ENCODE measurements at regions not wholly inside any gene's neighbourhood (a gene's known extent, or its start where the extent isn't known, plus 50 kb on each side); places are given as distances from the start of the nearest gene placed in this dataset.

GRCh38 chr14:88934351-88934806 is 109.9 kb downstream of the TTC8 start:
- no peak for TF ChIP-seq POLR2A (IDR thresholded peaks at IDR 0.05; ENCODE audit: low read length)
- TF ChIP-seq GATA1 (IDR thresholded peaks at IDR 0.05; ENCODE audit: low read depth, low read length): no peak

Measured in erythroblast (primary cell).